ENCODE measurements at regions not wholly inside any gene's neighbourhood (a gene's known extent, or its start where the extent isn't known, plus 50 kb on each side); places are given as distances from the start of the nearest gene placed in this dataset.

- FAIRE-seq (no peak), DNase-seq (ENCODE audit: low spot score in 2 of 2) (no peak)
Observed at GRCh38 chr4:144202081-144202480, 61.6 kb upstream of the GYPA start.

- DNase-seq (ENCODE audit: low spot score in 2 of 2): no peak
- no peak for FAIRE-seq
Observed at GRCh38 chr4:144203155-144203554, 62.6 kb upstream of the GYPA start.

GRCh38 chr4:144204431-144204830 is 63.9 kb upstream of the GYPA start:
- no peak for DNase-seq (ENCODE audit: low spot score in 2 of 2)
- no peak for FAIRE-seq

GRCh38 chr4:144206711-144207110 is 66.2 kb upstream of the GYPA start:
- no peak for FAIRE-seq
- no peak for DNase-seq (ENCODE audit: low spot score in 2 of 2)

- FAIRE-seq: no peak
- no peak for DNase-seq (ENCODE audit: low spot score in 2 of 2)
Observed at GRCh38 chr4:144208074-144208473, 67.6 kb upstream of the GYPA start.

GRCh38 chr4:144209491-144209890 is 69.0 kb upstream of the GYPA start:
- DNase-seq (ENCODE audit: low spot score in 2 of 2): no peak
- FAIRE-seq: no peak

- FAIRE-seq: no peak
- DNase-seq (ENCODE audit: low spot score in 2 of 2): no peak
Observed at GRCh38 chr4:144213371-144213770, 72.9 kb upstream of the GYPA start.

- no peak for DNase-seq (ENCODE audit: low spot score in 2 of 2)
- FAIRE-seq: no peak
Observed at GRCh38 chr4:144223149-144223548, 82.6 kb upstream of the GYPA start.

GRCh38 chr4:144223661-144224060 is 83.1 kb upstream of the GYPA start:
- no peak for DNase-seq (ENCODE audit: low spot score in 2 of 2)
- FAIRE-seq: no peak

GRCh38 chr4:144259285-144259684 is 118.8 kb upstream of the GYPA start:
- FAIRE-seq (no peak), DNase-seq (ENCODE audit: low spot score in 2 of 2) (no peak)

GRCh38 chr4:144267084-144267483 is 126.6 kb upstream of the GYPA start:
- FAIRE-seq (no peak), DNase-seq (ENCODE audit: low spot score in 2 of 2) (no peak)

GRCh38 chr4:144280688-144281087 is 140.2 kb upstream of the GYPA start:
- DNase-seq (ENCODE audit: low spot score in 2 of 2) (no peak), FAIRE-seq (no peak)

- DNase-seq (ENCODE audit: low spot score in 2 of 2) (no peak), FAIRE-seq (no peak)
Observed at GRCh38 chr4:144283526-144283925, 143.0 kb upstream of the GYPA start.

- DNase-seq (ENCODE audit: low spot score in 2 of 2): no peak
- no peak for FAIRE-seq
Observed at GRCh38 chr4:144284026-144284425, 143.5 kb upstream of the GYPA start.

GRCh38 chr4:144288011-144288903 is 147.7 kb upstream of the GYPA start:
- no peak for DNase-seq (ENCODE audit: low spot score in 2 of 2)
- no peak for FAIRE-seq

- FAIRE-seq (no peak), DNase-seq (ENCODE audit: low spot score in 2 of 2) (no peak)
Observed at GRCh38 chr4:144289667-144290428, 149.3 kb upstream of the GYPA start.

GRCh38 chr4:144291164-144291563 is 150.6 kb upstream of the GYPA start:
- FAIRE-seq (no peak), DNase-seq (ENCODE audit: low spot score in 2 of 2) (no peak)

GRCh38 chr4:144294211-144294610 is 153.7 kb upstream of the GYPA start:
- DNase-seq (ENCODE audit: low spot score in 2 of 2) (no peak), FAIRE-seq (no peak)

GRCh38 chr4:144295286-144295995 is 154.9 kb upstream of the GYPA start:
- DNase-seq (ENCODE audit: low spot score in 2 of 2): no peak
- FAIRE-seq: no peak

- FAIRE-seq: no peak
Observed at GRCh38 chr4:144296941-144297340, 156.4 kb upstream of the GYPA start.

GRCh38 chr4:144298519-144298918 is 158.0 kb upstream of the GYPA start:
- no peak for DNase-seq (ENCODE audit: low spot score in 2 of 2)
- no peak for FAIRE-seq

More at GRCh38 chr4:144296941-144297340, 156.4 kb upstream of the GYPA start:
- no peak for DNase-seq (ENCODE audit: low spot score in 2 of 2)
